DND-41 (cell line): ENCODE measurements at regions not wholly inside any gene's neighbourhood (a gene's known extent, or its start where the extent isn't known, plus 50 kb on each side); places are given as distances from the start of the nearest gene placed in this dataset.

Source experiments
- ATAC-seq: fragments of 200-7000 bp; cut with Tn5 transposase; 3 replicates; pipeline ENCODE4 v1.9.1; 2021; ENCODE audit warnings: low read depth; ENCODE audit not compliant: insufficient read depth
- DNase-seq: peaks from one replicate; pipeline ENCODE4 v3.0.0-alpha.2; 2020
- H2AFZ ChIP-seq: 2 replicates; pipeline ENCODE4 v1.6.0; 2012; ENCODE audit warnings: low read depth, low read length
- H3K27ac ChIP-seq: 2 replicates; pipeline ENCODE4 v1.5.1; 2012; ENCODE audit warnings: low read length, inconsistent platforms
- H3K27me3 ChIP-seq: fragments of 200-600 bp; sonication (generic); 2 replicates; pipeline ENCODE4 v1.6.0; 2012; ENCODE audit warnings: low read length, mild to moderate bottlenecking, inconsistent platforms; ENCODE audit not compliant: insufficient read depth, poor library complexity
- H3K36me3 ChIP-seq: 2 replicates; pipeline ENCODE4 v1.5.1; 2012; ENCODE audit warnings: low read length, inconsistent platforms; ENCODE audit not compliant: insufficient read depth
- H3K4me1 ChIP-seq: 2 replicates; pipeline ENCODE4 v1.5.1; 2012; ENCODE audit warnings: mild to moderate bottlenecking, low read length; ENCODE audit not compliant: insufficient read depth
- H3K4me2 ChIP-seq: 2 replicates; pipeline ENCODE4 v1.6.0; 2012; ENCODE audit warnings: mild to moderate bottlenecking, moderate library complexity, low read length, inconsistent platforms; ENCODE audit not compliant: insufficient read depth
- H3K4me3 ChIP-seq, 2 experiments: fragments of 200-600 bp in 1 of 2; shearing (Covaris generic) in 1 of 2; 2 replicates each; pipeline ENCODE4 v1.5.1; 2012 to 2016; ENCODE audit warnings: inconsistent platforms in 2 of 2, low read length in 2 of 2, mild to moderate bottlenecking in 2 of 2, low read depth in 1 of 2, moderate library complexity in 1 of 2
- H3K79me2 ChIP-seq: 2 replicates; pipeline ENCODE4 v1.6.0; 2012; ENCODE audit warnings: low read length, inconsistent platforms; ENCODE audit not compliant: insufficient read depth
- H3K9ac ChIP-seq: 2 replicates; pipeline ENCODE4 v1.6.0; 2012; ENCODE audit warnings: low read depth, mild to moderate bottlenecking, inconsistent platforms, low read length, moderate library complexity
- H3K9me3 ChIP-seq: 2 replicates; pipeline ENCODE4 v1.5.1; 2012; ENCODE audit warnings: low read length, moderate library complexity, mild to moderate bottlenecking, inconsistent platforms; ENCODE audit not compliant: insufficient read depth, severe bottlenecking
- H4K20me1 ChIP-seq: 2 replicates; pipeline ENCODE4 v1.6.0; 2012; ENCODE audit warnings: low read length; ENCODE audit not compliant: insufficient read depth
- EZH2 ChIP-seq: IDR thresholded peaks from 3 replicates; pipeline ENCODE4 v1.6.1; 2012; ENCODE audit warnings: borderline replicate concordance, low read depth, mild to moderate bottlenecking, moderate library complexity, low read length, inconsistent platforms; ENCODE audit not compliant: severe bottlenecking
- TF ChIP-seq, protein P1 (sequence below): IDR thresholded peaks from 2 replicates; pipeline ENCODE4 v1.5.1; 2012; ENCODE audit warnings: borderline replicate concordance, low read length, moderate library complexity, mild to moderate bottlenecking; ENCODE audit not compliant: poor library complexity, severe bottlenecking; ENCODE audit errors: extremely low read depth

DNA sequence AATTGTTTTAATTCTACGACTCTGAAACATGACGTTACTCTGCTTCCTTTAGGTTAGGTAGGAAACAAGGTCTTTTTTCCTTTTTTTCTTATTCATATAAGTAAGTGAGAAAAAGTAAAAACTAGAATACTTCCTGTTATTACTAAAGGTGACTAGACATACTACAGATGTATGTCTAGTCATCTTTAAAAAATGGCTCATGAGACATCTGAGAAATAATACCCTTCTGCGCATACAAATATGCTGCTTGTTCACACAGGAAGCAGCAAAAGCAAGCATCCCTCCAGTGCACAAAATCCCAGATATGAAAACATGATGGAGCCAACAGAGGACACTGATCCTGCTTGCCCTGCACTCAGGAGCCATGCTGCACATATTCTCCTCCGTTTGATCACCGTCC is 699.1 kb downstream of the EPM2A start:
- Histone ChIP-seq H2AFZ (no peak overlapping the region), H4K20me1 (no peaks in the 10 kb centered on the region), H3K9me3 (no peaks in the 10 kb centered on the region), H3K4me1 (no peaks in the 10 kb centered on the region), H3K4me2 (no peak overlapping the region), H3K27me3 (peaks cover 2% of the 10 kb centered on the region), H3K79me2 (no peaks in the 10 kb centered on the region), H3K27ac (no peak overlapping the region), H3K4me3 (no peak overlapping the region), H3K9ac (no peak overlapping the region), H3K36me3 (no peaks in the 10 kb centered on the region)
- no peak for ATAC-seq
- no peak for DNase-seq
- no peak for TF ChIP-seq EZH2
- TF ChIP-seq, protein P1, sequence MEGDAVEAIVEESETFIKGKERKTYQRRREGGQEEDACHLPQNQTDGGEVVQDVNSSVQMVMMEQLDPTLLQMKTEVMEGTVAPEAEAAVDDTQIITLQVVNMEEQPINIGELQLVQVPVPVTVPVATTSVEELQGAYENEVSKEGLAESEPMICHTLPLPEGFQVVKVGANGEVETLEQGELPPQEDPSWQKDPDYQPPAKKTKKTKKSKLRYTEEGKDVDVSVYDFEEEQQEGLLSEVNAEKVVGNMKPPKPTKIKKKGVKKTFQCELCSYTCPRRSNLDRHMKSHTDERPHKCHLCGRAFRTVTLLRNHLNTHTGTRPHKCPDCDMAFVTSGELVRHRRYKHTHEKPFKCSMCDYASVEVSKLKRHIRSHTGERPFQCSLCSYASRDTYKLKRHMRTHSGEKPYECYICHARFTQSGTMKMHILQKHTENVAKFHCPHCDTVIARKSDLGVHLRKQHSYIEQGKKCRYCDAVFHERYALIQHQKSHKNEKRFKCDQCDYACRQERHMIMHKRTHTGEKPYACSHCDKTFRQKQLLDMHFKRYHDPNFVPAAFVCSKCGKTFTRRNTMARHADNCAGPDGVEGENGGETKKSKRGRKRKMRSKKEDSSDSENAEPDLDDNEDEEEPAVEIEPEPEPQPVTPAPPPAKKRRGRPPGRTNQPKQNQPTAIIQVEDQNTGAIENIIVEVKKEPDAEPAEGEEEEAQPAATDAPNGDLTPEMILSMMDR: no peak

DNA sequence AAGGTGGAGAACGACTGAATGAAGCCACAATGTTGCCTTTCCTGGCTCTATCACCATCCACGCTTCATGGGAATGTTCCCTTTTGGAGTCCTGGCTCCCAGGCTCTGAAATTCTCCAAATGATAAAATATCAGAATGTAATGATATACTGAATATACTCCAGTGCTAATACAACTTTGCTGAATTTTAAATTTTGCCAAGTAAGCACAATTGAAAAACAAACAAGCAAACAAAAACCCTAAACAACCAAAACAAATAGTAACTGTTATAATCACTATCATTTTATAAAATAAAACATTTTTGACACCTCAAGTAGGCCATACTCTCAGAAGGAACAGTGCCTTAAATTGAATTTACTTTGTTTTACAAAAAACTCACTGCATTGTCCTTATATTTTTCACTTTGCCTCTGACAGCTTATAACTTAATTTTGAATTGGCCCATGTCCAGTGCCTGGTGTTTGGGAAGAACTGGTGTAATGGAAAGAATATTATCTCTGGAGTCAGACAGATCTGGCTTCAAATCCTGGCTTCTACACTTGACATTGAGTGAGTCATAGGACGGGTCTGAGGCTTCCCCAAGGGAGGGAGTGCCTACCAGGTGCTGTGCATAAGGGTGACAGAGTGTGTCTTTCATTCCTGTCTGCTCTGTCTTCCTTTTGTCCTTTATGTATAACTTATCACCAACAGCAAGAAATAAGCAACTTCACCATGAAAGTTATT is 698.3 kb downstream of the EPM2A start:
- no peaks in the 10 kb centered on the region for H3K79me2 ChIP-seq

DNA sequence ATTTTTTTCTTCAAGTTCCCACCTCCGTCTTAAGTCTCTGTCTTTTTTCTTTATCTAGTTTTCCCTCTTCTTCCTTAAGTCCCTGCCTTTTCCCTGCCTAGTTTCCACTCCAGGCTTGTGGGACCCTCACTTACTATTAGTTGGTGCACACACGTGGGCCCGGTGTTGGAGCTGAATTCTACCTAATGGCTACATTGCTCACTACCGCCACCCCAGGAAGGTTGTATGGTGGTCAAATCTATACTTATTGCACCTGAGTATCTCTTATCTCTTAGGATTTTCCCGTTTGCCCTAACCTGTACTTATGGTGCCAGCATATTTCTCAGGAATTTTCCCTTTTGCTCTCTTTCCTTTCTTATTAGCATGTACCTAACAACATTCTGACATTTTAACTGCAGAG is 692.8 kb downstream of the EPM2A start:
- Histone ChIP-seq H3K9me3 (no peaks in the 10 kb centered on the region), H3K36me3 (no peaks in the 10 kb centered on the region), H3K4me2 (no peak overlapping the region), H3K4me3 (no peak overlapping the region), H4K20me1 (no peaks in the 10 kb centered on the region), H3K27ac (no peak overlapping the region), H2AFZ (no peak overlapping the region), H3K79me2 (no peaks in the 10 kb centered on the region), H3K4me1 (no peaks in the 10 kb centered on the region), H3K9ac (no peak overlapping the region), H3K27me3 (no peaks in the 10 kb centered on the region)
- no peak for DNase-seq
- ATAC-seq: no peak
- no peak for TF ChIP-seq EZH2
- TF ChIP-seq, protein P1: peak; percentile 41

More for the DNA sequence above, 698.3 kb downstream of the EPM2A start:
- Histone ChIP-seq H3K36me3 (no peaks in the 10 kb centered on the region), H2AFZ (no peak overlapping the region), H3K4me3 (no peak overlapping the region), H3K4me2 (no peak overlapping the region), H3K9ac (no peak overlapping the region), H3K4me1 (no peaks in the 10 kb centered on the region), H3K9me3 (no peaks in the 10 kb centered on the region), H3K27ac (no peak overlapping the region), H3K27me3 (no peaks in the 10 kb centered on the region), H4K20me1 (no peaks in the 10 kb centered on the region)
- no peak for ATAC-seq
- no peak for TF ChIP-seq EZH2
- TF ChIP-seq, protein P1: no peak
- DNase-seq: no peak
